HCT116 (cell line): ENCODE measurements at regions not wholly inside any gene's neighbourhood (a gene's known extent, or its start where the extent isn't known, plus 50 kb on each side); places are given as distances from the start of the nearest gene placed in this dataset.

ENCODE experiments used
- CEBPB ChIP-seq: IDR thresholded peaks from 2 replicates; pipeline ENCODE4 v1.6.1; 2012; ENCODE audit warnings: low read depth
- CTCF ChIP-seq, 3 experiments: fragments of 200-600 bp in 1 of 3; sonication (generic) in 1 of 3; IDR thresholded peaks in 2 of 3; conservative IDR thresholded peaks in 1 of 3; 2 replicates each; pipeline ENCODE4 v1.5.1; 2012 to 2017; ENCODE audit warnings: low read depth in 2 of 3, low read length in 2 of 3, antibody characterized with exemption in 1 of 3, borderline replicate concordance in 1 of 3, control low read depth in 1 of 3, mild to moderate bottlenecking in 1 of 3, mixed read lengths in 1 of 3, mixed run types in 1 of 3, moderate library complexity in 1 of 3; ENCODE audit not compliant: insufficient read depth in 1 of 3
- EGR1 ChIP-seq: IDR thresholded peaks from 2 replicates; pipeline ENCODE4 v1.6.1; 2012; ENCODE audit warnings: low read depth
- EZH2 ChIP-seq: fragments of 200-600 bp; sonication (generic); IDR thresholded peaks from 2 replicates; pipeline ENCODE4 v1.6.1; 2017; ENCODE audit warnings: antibody characterized with exemption, mixed run types
- POLR2A ChIP-seq: IDR thresholded peaks from 2 replicates; pipeline ENCODE4 v1.7.0; 2011; ENCODE audit warnings: borderline replicate concordance; ENCODE audit not compliant: insufficient read depth, insufficient read length; ENCODE audit errors: extremely low read depth
- SIN3A ChIP-seq: IDR thresholded peaks from 2 replicates; pipeline ENCODE4 v1.6.1; 2012; ENCODE audit warnings: low read depth
- ZNF274 ChIP-seq: fragments of 200-500 bp; sonication (Bioruptor generic); IDR thresholded peaks from 2 replicates; pipeline ENCODE4 v1.6.1; 2014; ENCODE audit warnings: mild to moderate bottlenecking, low read depth, low read length, inconsistent platforms

GRCh38 chr10:64635906-64636305 is 1114.7 kb downstream of the REEP3 start:
- TF ChIP-seq CTCF (IDR thresholded peaks at IDR 0.05 in 2 of 3, conservative IDR thresholded peaks at IDR 0.05 in 1 of 3; ENCODE audit: borderline replicate concordance in 1 of 3, insufficient read depth in 1 of 3, low read depth in 2 of 3, low read length in 2 of 3) (no peak), SIN3A (no peak), EZH2 (no peak), POLR2A (no peak), ZNF274 (no peak), EGR1 (no peak), CEBPB (no peak)
